HepG2 (cell line): ENCODE measurements at regions not wholly inside any gene's neighbourhood (a gene's known extent, or its start where the extent isn't known, plus 50 kb on each side); places are given as distances from the start of the nearest gene placed in this dataset.
A peak's percentile ranks its signal among the peaks of the same experiment; 100 is the strongest.

ENCODE experiments used
- ATAC-seq: fragments of 200-7000 bp; cut with Tn5 transposase; 3 replicates; pipeline ENCODE4 v1.9.1; 2020; ENCODE audit warnings: mild to moderate bottlenecking, moderate library complexity
- BruUV-seq: library from RNA; stranded (reverse); fragments of 400-500 nt; replicated peaks from 2 replicates; lab custom pipeline; 2021; lab: Mats Ljungman, UMichigan
- CTCF ChIA-PET: fragments of 300-600 bp; formaldehyde crosslinking; extraction: SDS; loops from one replicate; lab custom pipeline; 2021; ENCODE audit warnings: low total read pairs, inconsistent platforms, low intra/inter-chr PET ratio; lab: Yijun Ruan, JAX
- POLR2A ChIA-PET: fragments of 350-600 bp; sonication (Branson Sonifier 250); formaldehyde crosslinking; loops from one replicate; lab custom pipeline; 2020; ENCODE audit warnings: antibody characterized with exemption, inconsistent platforms; lab: Yijun Ruan, JAX
- DNase-seq: peaks from one replicate; pipeline ENCODE4 v3.0.0-alpha.2; 2015; ENCODE audit warnings: low spot score
- FAIRE-seq: peaks from 3 replicates; lab custom pipeline; 2011; peaks lifted over from hg19 to GRCh38; lab: Jason Lieb, UNC
- H2AFZ ChIP-seq: one replicate; pipeline ENCODE4 v1.6.1; 2011; ENCODE audit warnings: low read length, inconsistent platforms
- H3K27ac ChIP-seq: fragments of 300-600 bp; 3 replicates; pipeline ENCODE4 v1.8.0; 2011; ENCODE audit warnings: mixed run types, mild to moderate bottlenecking, mixed read lengths, low read length, inconsistent platforms; ENCODE audit not compliant: insufficient read depth; ENCODE audit errors: extremely low read length
- H3K27me3 ChIP-seq, 2 experiments: fragments of 200-600 bp in 1 of 2; 2 replicates in 1 of 2; 3 replicates in 1 of 2; pipeline versions ENCODE4 v1.6.0 to v1.8.0; 2011; ENCODE audit warnings: low read length in 2 of 2, mild to moderate bottlenecking in 2 of 2, moderate library complexity in 2 of 2, inconsistent platforms in 1 of 2; ENCODE audit not compliant: insufficient read depth in 2 of 2, control insufficient read depth in 1 of 2
- H3K36me3 ChIP-seq, 2 experiments: fragments of 200-600 bp in 1 of 2; replicated peaks in 1 of 2; 2 replicates in 1 of 2; 3 replicates in 1 of 2; pipeline versions ENCODE4 v1.5.1 to v1.8.0; 2011; ENCODE audit warnings: low read length in 2 of 2, inconsistent platforms in 1 of 2; ENCODE audit not compliant: insufficient read depth in 2 of 2, control insufficient read depth in 1 of 2
- H3K4me1 ChIP-seq: 2 replicates; pipeline ENCODE4 v1.5.1; 2012; ENCODE audit warnings: low read length, inconsistent platforms; ENCODE audit not compliant: insufficient read depth
- H3K4me2 ChIP-seq: 2 replicates; pipeline ENCODE4 v1.6.0; 2011; ENCODE audit warnings: low read depth, low read length, inconsistent platforms
- H3K4me3 ChIP-seq, 3 experiments: fragments of 200-600 bp in 1 of 3; sonication (generic), shearing (Covaris generic) in 1 of 3; replicated peaks in 1 of 3; 2 replicates each; pipeline ENCODE4 v1.5.1; 2011 to 2016; ENCODE audit warnings: low read length in 3 of 3, inconsistent platforms in 2 of 3, low read depth in 2 of 3, mild to moderate bottlenecking in 2 of 3, control low read depth in 1 of 3, mixed read lengths in 1 of 3; ENCODE audit not compliant: insufficient read depth in 1 of 3
- H3K79me2 ChIP-seq: one replicate; pipeline ENCODE4 v1.6.1; 2011; ENCODE audit warnings: low read length, inconsistent platforms; ENCODE audit not compliant: insufficient read depth
- H3K9ac ChIP-seq: 2 replicates; pipeline ENCODE4 v1.6.0; 2011; ENCODE audit warnings: mild to moderate bottlenecking, low read depth, low read length, inconsistent platforms; ENCODE audit not compliant: insufficient read depth
- H3K9me3 ChIP-seq: 2 replicates; pipeline ENCODE4 v1.5.1; 2012; ENCODE audit warnings: mild to moderate bottlenecking, low read length
- H4K20me1 ChIP-seq: 2 replicates; pipeline ENCODE4 v1.6.0; 2011; ENCODE audit warnings: inconsistent platforms, mild to moderate bottlenecking, low read length, moderate library complexity; ENCODE audit not compliant: insufficient read depth
- BCL3 ChIP-seq: sonication (generic); formaldehyde crosslinking; IDR thresholded peaks from 2 replicates; pipeline ENCODE4 v1.5.1; 2020; ENCODE audit warnings: mild to moderate bottlenecking, missing genetic modification reagents, moderate library complexity
- CEBPB ChIP-seq: IDR thresholded peaks from 2 replicates; pipeline ENCODE4 v1.6.1; 2011; ENCODE audit warnings: low read depth, low read length, improper control_type of control experiment, borderline replicate concordance
- ISL2 ChIP-seq: sonication (generic); formaldehyde crosslinking; IDR thresholded peaks from 2 replicates; pipeline ENCODE4 v1.5.0; 2020; ENCODE audit warnings: missing genetic modification reagents
- RFX1 ChIP-seq: fragments of 450-650 bp; IDR thresholded peaks from 2 replicates; pipeline ENCODE4 v1.6.1; 2017
- ZNF556 ChIP-seq: sonication (generic); formaldehyde crosslinking; IDR thresholded peaks from 2 replicates; pipeline ENCODE4 v1.4.0; 2020; ENCODE audit warnings: mild to moderate bottlenecking, missing genetic modification reagents, borderline replicate concordance
- ZNF660 ChIP-seq: sonication (generic); formaldehyde crosslinking; IDR thresholded peaks from 2 replicates; pipeline ENCODE4 v1.5.1; 2020; ENCODE audit warnings: mild to moderate bottlenecking, low read depth, missing genetic modification reagents, borderline replicate concordance
- ZNF724P ChIP-seq: sonication (generic); formaldehyde crosslinking; IDR thresholded peaks from 2 replicates; pipeline ENCODE4 v1.8.0; 2022; ENCODE audit warnings: missing genetic modification reagents, borderline replicate concordance
- WGBS: methylation state at CpG from one replicate; pipeline ENCODE4 v1.1.6; 2017; ENCODE audit warnings: low lambda C conversion rate; 5-methylcytosine and 5-hydroxymethylcytosine counted together
- in situ Hi-C: cut with HindIII; loops from 2 replicates; pipeline ENCODE4 v1.10.0; 2017; ENCODE audit warnings: low pct_unique_long_range_greater_than_20kb; ENCODE audit not compliant: extremely low pct_ligation_motif_present
- intact Hi-C: fragments of 100-400 bp; cut with micrococcal nuclease; formaldehyde crosslinking; loops from one replicate; pipeline ENCODE4 v1.10.0; 2022; ENCODE audit not compliant: unreplicated experiment
- TF ChIP-seq, protein P1 (sequence below): IDR thresholded peaks from 2 replicates; pipeline ENCODE4 v1.6.1; 2012; ENCODE audit warnings: low read length, improper control_type of control experiment

GRCh38 chr14:80108430-80108829, 102.9 kb downstream of the DIO2 start:
- H3K4me2 ChIP-seq: no peak overlapping the region
- H4K20me1 ChIP-seq: no peaks in the 10 kb centered on the region
- no peak overlapping the region for H2AFZ ChIP-seq
- H3K36me3 ChIP-seq: no peaks in the 10 kb centered on the region
- no peak overlapping the region for H3K9ac ChIP-seq
- no peaks in the 10 kb centered on the region for H3K4me1 ChIP-seq
- in situ Hi-C loops (no loop called here), intact Hi-C loops (no loop called here)
- H3K27ac ChIP-seq: no peak overlapping the region
- H3K4me3 ChIP-seq: no peak overlapping the region
- 9% methylated on average over 2 of the region's 2 CpGs for WGBS
- H3K27me3 ChIP-seq: no peaks in the 10 kb centered on the region
- no peak for DNase-seq
- no peaks in the 10 kb centered on the region for H3K79me2 ChIP-seq
- POLR2A ChIA-PET: no interaction called here
- ATAC-seq: no peak
- TF ChIP-seq RFX1: no peak
- TF ChIP-seq ZNF724P (CRISPR knock-in tag): no peak
- TF ChIP-seq, protein P1, sequence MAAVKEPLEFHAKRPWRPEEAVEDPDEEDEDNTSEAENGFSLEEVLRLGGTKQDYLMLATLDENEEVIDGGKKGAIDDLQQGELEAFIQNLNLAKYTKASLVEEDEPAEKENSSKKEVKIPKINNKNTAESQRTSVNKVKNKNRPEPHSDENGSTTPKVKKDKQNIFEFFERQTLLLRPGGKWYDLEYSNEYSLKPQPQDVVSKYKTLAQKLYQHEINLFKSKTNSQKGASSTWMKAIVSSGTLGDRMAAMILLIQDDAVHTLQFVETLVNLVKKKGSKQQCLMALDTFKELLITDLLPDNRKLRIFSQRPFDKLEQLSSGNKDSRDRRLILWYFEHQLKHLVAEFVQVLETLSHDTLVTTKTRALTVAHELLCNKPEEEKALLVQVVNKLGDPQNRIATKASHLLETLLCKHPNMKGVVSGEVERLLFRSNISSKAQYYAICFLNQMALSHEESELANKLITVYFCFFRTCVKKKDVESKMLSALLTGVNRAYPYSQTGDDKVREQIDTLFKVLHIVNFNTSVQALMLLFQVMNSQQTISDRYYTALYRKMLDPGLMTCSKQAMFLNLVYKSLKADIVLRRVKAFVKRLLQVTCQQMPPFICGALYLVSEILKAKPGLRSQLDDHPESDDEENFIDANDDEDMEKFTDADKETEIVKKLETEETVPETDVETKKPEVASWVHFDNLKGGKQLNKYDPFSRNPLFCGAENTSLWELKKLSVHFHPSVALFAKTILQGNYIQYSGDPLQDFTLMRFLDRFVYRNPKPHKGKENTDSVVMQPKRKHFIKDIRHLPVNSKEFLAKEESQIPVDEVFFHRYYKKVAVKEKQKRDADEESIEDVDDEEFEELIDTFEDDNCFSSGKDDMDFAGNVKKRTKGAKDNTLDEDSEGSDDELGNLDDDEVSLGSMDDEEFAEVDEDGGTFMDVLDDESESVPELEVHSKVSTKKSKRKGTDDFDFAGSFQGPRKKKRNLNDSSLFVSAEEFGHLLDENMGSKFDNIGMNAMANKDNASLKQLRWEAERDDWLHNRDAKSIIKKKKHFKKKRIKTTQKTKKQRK: no peak
- no peak for TF ChIP-seq ISL2 (CRISPR knock-in tag)
- TF ChIP-seq ZNF556: no peak
- BruUV-seq: no TSS peak
- FAIRE-seq: no peak
- CTCF ChIA-PET: no interaction called here
- peaks cover 71% of the 10 kb centered on the region for H3K9me3 ChIP-seq

DNA sequence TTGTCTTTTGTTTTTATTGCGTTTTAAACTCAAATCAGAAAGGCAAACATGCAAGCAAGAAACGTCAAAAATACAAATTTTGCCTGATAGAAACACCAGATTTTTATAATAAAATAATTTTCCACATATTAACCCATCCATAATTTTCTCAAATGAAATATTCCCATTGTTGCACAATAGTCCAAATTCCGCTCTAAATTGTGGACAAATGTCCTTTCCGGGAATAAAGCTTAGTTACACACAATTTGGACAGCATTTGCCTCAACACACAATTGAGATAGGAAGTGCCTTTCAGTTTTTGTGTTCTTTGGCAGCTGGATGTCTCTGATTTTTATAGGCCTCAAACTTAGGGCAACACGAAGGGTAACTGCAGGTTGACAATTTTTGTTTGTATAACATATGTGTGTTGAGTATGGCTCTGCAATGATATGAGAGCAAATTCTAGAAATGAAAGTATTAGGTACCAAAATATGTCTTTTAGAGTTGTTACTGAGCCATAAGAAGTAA, 105.8 kb downstream of the DIO2 start:
- Histone ChIP-seq H3K9me3 (peaks cover 56% of the 10 kb centered on the region), H2AFZ (no peak overlapping the region), H3K27me3 (no peaks in the 10 kb centered on the region), H3K9ac (no peak overlapping the region), H3K79me2 (no peaks in the 10 kb centered on the region), H3K27ac (no peak overlapping the region), H3K4me2 (no peak overlapping the region), H3K4me1 (no peaks in the 10 kb centered on the region)
- ATAC-seq (no peak), FAIRE-seq (no peak), DNase-seq (no peak)
- intact Hi-C loops (no loop called here), in situ Hi-C loops (no loop called here)
- BruUV-seq: no TSS peak
- under 1% methylated on average over 5 of the region's 5 CpGs for WGBS
- ChIA-PET POLR2A (no interaction called here), CTCF (no interaction called here)
- TF ChIP-seq ZNF660 (CRISPR knock-in tag) (no peak), BCL3 (CRISPR knock-in tag) (no peak), CEBPB (peak; percentile 54; the same call in 1 of the 2 replicates)
- TF ChIP-seq, all 625 proteins: peak for 1
- Histone ChIP-seq H3K4me3 (no peak overlapping the region), H4K20me1 (no peaks in the 10 kb centered on the region), H3K36me3 (no peaks in the 10 kb centered on the region)
